ENCODE measurements at regions not wholly inside any gene's neighbourhood (a gene's known extent, or its start where the extent isn't known, plus 50 kb on each side); places are given as distances from the start of the nearest gene placed in this dataset.

DNA sequence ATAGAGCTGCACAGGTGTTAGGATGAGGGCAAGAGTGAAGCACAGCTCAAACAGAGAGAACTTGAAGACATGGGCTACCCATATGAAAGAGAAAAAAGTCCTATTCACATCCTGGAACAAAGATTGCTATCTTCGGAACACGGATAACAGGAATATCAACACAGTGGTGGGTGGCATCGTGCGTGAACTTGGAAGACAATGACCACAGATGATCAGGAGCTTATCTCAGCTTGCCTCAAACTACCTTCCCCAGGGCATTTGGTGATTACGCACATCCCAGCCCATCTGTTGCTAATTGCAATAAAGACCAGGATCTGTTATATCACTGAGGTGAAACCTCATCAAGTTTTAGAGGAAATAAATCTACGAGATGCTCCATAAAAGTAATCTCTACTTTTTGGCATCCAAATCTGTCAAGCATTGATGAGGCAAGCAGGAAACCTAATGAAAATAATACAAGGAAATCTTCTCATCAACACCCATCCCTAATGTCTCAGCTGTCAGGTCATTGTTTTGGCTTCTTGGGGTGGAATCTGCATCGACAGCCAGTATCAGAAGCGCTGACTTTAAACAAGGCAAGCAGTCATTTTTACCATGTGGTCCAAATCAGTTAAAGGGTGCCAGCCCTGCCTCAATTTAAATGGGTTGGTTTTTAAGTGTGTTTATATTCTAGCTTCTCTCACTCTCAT is 188.2 kb downstream of the SPCS3 start:
- no peak for DNase-seq (ENCODE audit: low spot score)

DNA sequence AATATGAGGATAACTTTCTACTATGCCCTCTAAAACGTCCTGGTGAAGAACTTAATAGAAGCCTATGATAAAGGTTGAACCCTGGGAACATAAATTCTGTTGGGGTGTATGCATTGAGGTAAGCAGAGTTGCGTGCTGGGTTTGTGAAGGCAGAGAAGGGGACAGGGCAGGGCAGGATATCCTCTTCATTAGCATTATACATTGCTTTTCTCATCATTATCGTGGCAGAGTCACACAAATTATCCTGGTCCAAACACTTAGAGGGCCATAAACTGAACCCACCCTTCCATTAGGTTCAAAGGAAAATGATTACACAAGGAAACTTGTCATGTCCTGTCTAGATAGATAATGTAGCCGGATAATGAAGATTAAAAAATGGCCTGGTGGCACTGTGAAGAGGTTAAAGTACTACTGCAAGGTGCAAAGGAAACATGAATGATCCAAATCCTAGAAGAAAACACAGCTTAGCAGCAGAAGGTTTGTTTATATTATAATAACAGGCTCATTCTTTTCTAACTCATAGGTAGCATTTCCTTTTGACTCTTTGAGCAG is 189.1 kb downstream of the SPCS3 start:
- DNase-seq (ENCODE audit: low spot score) = no peak

DNA sequence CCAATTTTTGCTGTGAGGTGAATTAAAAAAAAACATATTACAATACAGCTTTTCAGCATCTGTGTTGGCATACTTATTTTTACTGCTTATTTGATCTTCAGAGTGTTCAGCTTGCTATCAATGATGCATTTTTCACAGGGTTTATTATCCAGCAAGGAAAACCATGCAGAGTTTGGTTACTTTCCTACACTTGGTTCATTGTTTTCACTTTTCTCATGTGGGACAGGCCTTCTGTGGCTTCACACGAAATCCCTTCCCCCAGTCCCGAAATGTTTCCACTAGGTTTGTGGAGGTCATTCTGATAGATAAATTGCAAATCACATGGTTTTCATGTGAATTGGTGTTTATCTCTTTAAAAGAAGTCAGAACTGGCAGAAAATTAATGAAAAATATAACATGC is 205.8 kb downstream of the SPCS3 start:
- DNase-seq (ENCODE audit: low spot score) = no peak

- DNase-seq (ENCODE audit: low spot score) = no peak
Measured at GRCh38 chr4:176526704-176527103, 206.9 kb downstream of the SPCS3 start.

- no peak for DNase-seq (ENCODE audit: low spot score)
Measured at GRCh38 chr4:176529574-176529973, 209.8 kb downstream of the SPCS3 start.

GRCh38 chr4:176533159-176533558 is 213.4 kb downstream of the SPCS3 start:
- no peak for DNase-seq (ENCODE audit: low spot score)

- DNase-seq (ENCODE audit: low spot score) = peak; percentile 76
Measured at GRCh38 chr4:176534566-176534965, 214.8 kb downstream of the SPCS3 start.

DNA sequence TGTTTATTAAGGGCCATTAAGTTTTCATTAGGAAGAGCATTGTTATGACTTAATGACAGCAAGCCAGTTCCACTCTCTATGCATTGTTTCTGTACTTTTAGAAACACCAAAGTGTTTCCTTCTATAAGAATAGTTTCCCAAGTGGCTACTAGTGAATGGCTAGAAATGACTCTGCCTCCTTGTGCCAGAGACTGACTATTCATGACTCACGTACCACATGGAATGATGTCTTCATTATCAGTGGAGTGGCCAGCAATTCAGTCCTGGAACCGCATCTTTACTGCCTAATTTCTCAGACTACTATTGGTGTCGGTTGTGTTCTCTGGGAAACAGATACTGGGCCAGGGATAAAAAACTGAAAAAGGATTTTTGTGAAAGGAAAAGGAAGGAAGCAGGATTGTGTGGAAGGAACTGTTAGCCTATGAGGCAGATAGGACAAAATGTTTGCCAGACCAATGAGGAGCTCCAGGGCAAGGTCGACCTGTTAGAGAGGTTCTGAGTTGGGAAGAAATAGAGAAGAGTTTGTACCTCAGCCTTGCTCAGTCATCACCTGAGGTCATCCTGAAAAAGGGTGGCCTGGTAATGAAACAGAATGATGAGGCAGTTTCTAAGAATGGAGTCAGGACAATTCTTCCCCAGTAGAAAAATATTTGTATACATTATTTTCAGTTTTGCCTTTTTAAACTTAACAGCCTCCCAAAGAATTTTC is 218.6 kb downstream of the SPCS3 start:
- peak; percentile 70 for DNase-seq (ENCODE audit: low spot score)

- DNase-seq (ENCODE audit: low spot score) = no peak
Measured at GRCh38 chr4:176539091-176539784, 219.5 kb downstream of the SPCS3 start.

DNA sequence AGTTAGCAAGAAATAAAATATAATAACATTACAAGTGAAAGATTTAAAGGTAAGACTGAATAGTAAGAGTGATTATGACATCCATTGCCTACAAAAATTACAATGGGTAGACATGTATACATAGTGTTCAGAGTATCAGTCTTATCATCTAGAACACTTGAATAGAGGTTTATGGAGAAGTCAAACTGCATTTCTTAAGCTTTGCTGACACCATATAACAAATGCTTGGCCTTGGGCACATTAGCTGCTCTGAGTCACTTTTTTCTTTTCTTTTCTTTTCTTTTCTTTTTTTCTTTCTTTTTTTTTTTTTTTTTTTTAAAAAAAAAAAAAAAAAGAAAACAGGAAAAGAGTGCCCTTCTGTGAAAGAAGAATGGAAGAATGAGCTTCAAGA is 220.0 kb downstream of the SPCS3 start:
- DNase-seq (ENCODE audit: low spot score) = no peak

GRCh38 chr4:176540814-176541213 is 221.0 kb downstream of the SPCS3 start:
- no peak for DNase-seq (ENCODE audit: low spot score)

- DNase-seq (ENCODE audit: low spot score) = peak; percentile 55
Measured at GRCh38 chr4:176545872-176546271, 226.1 kb downstream of the SPCS3 start.

DNA sequence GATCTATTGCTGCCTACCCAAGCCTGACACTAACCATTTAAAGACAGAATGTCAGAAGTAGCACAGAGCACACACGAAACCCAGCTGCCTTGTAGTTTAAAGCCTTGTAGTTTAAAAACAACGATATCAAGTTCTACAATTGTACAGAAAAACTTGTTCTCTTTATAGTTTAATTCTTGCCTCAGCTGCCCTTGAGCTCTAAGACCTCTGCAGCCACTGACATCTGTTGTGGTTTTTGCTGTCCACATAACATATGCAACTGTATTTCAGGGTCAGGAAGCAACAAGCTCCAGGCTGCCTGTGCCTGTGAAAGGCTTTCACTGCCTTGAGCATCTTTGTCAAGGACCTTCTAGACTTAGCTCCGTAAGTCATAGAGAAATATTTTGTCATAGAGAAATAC is 227.2 kb downstream of the SPCS3 start:
- DNase-seq (ENCODE audit: low spot score) = peak; percentile 17

- DNase-seq (ENCODE audit: low spot score) = peak; percentile 84
Measured at GRCh38 chr4:176548571-176548970, 228.8 kb downstream of the SPCS3 start.

GRCh38 chr4:176549161-176549865 is 229.5 kb downstream of the SPCS3 start:
- peak; percentile 47 for DNase-seq (ENCODE audit: low spot score)

DNA sequence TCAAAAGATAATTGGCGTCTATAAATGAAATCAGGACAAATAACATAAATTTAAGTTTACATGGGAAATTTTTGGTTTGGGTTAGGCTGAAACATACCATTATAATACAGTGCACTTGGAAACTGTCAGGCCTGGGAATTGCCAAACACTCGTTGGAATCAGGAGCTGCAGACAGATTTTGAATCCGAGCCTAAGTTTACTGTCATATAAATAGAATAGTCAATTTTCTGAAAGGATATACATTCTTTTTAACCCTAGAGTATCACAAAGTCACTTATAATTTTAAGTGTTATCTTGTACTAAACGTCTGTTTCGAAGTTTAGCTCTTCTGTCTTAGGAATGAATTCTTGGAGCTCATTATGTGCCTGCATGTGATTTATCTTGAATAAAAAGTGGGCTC is 234.1 kb downstream of the VEGFC start:
- DNase-seq (ENCODE audit: low spot score) = no peak

GRCh38 chr4:176561368-176561767 is 231.4 kb downstream of the VEGFC start:
- peak; percentile 34 for DNase-seq (ENCODE audit: low spot score)

DNA sequence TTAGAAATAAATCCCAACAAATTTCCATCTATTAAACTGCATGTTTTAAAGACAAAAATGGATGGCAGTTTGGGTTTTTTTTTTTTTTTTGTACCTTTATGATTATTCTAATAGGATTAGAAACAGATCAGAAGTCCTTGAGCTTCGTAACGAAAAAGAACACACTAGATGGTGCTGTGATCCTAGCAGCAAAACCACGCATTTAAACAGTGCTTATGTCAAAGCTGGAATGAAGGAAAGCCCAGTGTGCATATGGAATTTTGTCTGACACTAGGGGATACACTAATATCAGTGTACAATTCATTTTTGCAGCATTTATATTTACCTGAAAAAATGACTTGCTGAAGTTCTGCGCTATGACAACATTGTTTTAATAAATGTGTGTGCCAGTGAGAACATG is 229.1 kb downstream of the VEGFC start:
- no peak for DNase-seq (ENCODE audit: low spot score)

DNA sequence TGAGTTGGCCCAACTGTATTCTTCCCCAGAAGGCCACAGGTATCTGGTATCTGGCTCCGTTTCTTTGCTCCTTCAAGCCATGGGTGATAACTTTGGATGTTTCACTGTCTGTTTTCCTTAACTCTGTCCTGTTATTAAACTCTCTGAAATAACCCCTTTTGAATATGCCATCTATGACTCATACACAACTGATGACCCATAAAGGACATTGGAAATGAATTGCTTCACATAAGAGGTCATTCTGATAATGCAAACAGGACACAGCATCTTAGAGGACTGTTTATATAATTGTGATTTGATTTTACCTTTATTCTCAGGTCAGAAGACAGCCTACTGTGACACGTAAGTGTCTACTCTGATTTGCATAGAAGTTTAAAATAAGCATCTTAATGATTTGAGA is 227.7 kb downstream of the VEGFC start:
- DNase-seq (ENCODE audit: low spot score) = no peak

DNA sequence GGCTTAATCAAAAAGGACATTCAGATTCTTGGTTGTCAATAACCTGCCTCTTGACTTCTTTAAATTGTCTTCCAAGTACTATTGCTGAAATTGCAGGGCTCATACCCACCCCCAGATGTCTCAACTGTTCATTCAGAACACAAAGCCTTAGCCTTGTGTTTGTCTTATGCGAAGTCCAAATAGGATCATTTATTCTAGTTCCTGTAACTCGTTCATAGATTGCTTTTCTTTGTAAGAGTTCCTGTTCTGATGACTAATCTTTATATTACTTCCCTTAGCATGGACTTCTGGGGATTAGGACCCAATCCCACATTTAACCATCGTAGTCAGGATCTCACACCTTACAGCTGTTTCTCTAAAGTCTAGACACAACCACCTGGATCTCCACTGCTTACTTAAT is 226.0 kb downstream of the VEGFC start:
- no peak for DNase-seq (ENCODE audit: low spot score)

DNA sequence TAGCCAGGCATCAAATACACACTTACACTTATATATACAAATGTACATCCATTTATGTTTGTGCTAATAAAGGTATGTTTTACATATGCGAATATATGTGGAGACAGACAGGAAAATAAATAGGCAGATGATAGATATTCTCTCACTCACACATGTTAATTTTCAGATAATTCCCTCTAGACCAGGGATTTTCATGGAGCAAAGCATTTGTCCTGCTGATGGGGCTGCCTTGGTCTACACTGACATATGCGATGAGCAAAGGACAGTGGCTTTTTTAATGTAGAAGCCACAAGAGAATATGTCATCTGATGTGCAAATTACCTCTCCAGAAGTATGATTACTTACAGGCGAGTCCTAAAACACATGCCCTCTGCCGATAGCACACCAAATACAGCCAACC is 224.5 kb downstream of the VEGFC start:
- no peak for DNase-seq (ENCODE audit: low spot score)

DNA sequence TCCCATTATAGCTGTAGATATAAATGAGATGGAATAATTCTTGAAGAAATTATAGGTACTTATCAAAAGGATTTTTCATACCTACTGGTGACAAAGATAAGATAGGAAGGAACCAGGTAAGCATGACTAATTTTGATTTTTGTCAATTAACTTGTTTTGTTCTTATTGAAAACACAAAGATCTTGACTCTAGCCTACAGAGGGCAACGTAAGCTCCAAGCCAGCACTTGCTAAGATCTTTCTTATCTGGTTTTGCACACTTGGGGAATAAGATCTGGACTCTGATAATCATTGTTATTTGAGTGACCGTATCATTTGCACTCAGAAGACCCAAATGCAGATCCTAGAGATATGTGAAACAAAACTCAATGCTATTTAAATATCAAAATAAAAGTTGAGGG is 223.4 kb downstream of the VEGFC start:
- DNase-seq (ENCODE audit: low spot score) = no peak

All from kidney tubule cell (primary cell).